Keratinocyte (primary cell): ENCODE measurements at regions not wholly inside any gene's neighbourhood (a gene's known extent, or its start where the extent isn't known, plus 50 kb on each side); places are given as distances from the start of the nearest gene placed in this dataset.

ENCODE experiments used
- EZH2 ChIP-seq: IDR thresholded peaks from one replicate; pipeline ENCODE4 v1.6.1; 2012; ENCODE audit warnings: inconsistent platforms, mild to moderate bottlenecking, low read length, moderate library complexity
- TF ChIP-seq, protein P1 (sequence below), 3 experiments: IDR thresholded peaks in 1 of 3; conservative IDR thresholded peaks in 1 of 3; optimal IDR thresholded peaks in 1 of 3; 2 replicates in 2 of 3; 3 replicates in 1 of 3; pipeline versions ENCODE3 to v1.5.1; 2011; ENCODE audit warnings: low read length in 3 of 3, mild to moderate bottlenecking in 3 of 3, moderate library complexity in 2 of 3, control low read depth in 1 of 3, inconsistent platforms in 1 of 3; ENCODE audit not compliant: insufficient read depth in 2 of 3; ENCODE audit errors: extremely low read depth in 1 of 3

DNA sequence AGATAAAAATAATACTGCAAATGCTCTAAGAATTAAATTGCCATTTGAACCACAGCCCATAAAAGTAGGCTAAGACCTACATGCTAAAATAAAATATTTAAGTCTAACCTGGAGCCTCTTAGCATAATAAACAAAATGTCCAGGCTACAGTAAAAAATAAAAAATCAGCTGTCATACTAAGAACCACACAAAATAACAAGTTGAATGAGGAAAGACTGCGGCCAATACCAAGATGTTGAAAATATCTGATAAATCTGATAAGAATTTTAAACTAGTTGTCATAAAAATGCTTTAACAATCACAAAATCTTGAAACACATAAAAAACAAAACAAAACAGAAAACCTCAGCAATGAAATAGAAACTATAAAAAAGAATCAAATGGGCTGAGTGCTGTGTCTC is 336.9 kb upstream of the MSX2 start:
- TF ChIP-seq, protein P1, sequence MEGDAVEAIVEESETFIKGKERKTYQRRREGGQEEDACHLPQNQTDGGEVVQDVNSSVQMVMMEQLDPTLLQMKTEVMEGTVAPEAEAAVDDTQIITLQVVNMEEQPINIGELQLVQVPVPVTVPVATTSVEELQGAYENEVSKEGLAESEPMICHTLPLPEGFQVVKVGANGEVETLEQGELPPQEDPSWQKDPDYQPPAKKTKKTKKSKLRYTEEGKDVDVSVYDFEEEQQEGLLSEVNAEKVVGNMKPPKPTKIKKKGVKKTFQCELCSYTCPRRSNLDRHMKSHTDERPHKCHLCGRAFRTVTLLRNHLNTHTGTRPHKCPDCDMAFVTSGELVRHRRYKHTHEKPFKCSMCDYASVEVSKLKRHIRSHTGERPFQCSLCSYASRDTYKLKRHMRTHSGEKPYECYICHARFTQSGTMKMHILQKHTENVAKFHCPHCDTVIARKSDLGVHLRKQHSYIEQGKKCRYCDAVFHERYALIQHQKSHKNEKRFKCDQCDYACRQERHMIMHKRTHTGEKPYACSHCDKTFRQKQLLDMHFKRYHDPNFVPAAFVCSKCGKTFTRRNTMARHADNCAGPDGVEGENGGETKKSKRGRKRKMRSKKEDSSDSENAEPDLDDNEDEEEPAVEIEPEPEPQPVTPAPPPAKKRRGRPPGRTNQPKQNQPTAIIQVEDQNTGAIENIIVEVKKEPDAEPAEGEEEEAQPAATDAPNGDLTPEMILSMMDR (optimal IDR thresholded peaks at IDR 0.05 in 1 of 3, IDR thresholded peaks at IDR 0.05 in 1 of 3, conservative IDR thresholded peaks at IDR 0.05 in 1 of 3; ENCODE audit: extremely low read depth in 1 of 3, insufficient read depth in 2 of 3, low read length in 3 of 3) = no peak
- no peak for TF ChIP-seq EZH2
